HFFc6 (cell line): ENCODE measurements at regions not wholly inside any gene's neighbourhood (a gene's known extent, or its start where the extent isn't known, plus 50 kb on each side); places are given as distances from the start of the nearest gene placed in this dataset.

ENCODE experiments used
- DNase-seq: peaks from one replicate; pipeline ENCODE4 v3.0.0-alpha.2; 2018
- H3K27ac Mint-ChIP-seq: 2 replicates; pipeline ENCODE4 v1.8.0; 2020; ENCODE audit warnings: mild to moderate bottlenecking, mixed read lengths
- H3K27me3 Mint-ChIP-seq: 2 replicates; pipeline ENCODE4 v1.8.0; 2021; ENCODE audit warnings: mild to moderate bottlenecking, moderate library complexity, mixed read lengths; ENCODE audit not compliant: insufficient read depth
- H3K36me3 Mint-ChIP-seq: 2 replicates; pipeline ENCODE4 v1.8.0; 2021; ENCODE audit warnings: low read depth, mixed read lengths
- H3K4me1 Mint-ChIP-seq: 2 replicates; pipeline ENCODE4 v1.8.0; 2020; ENCODE audit warnings: low read depth, mixed read lengths
- H3K4me3 Mint-ChIP-seq: 2 replicates; pipeline ENCODE4 v1.8.0; 2020; ENCODE audit warnings: mild to moderate bottlenecking, moderate library complexity, mixed read lengths
- H3K9me3 Mint-ChIP-seq: 2 replicates; pipeline ENCODE4 v1.8.0; 2020; ENCODE audit warnings: mild to moderate bottlenecking, mixed read lengths
- CTCF ChIP-seq: fragments of 200-600 bp; sonication (generic); IDR thresholded peaks from 2 replicates; pipeline ENCODE4 v1.5.0; 2021; ENCODE audit warnings: antibody characterized with exemption, mild to moderate bottlenecking

GRCh38 chr12:58794859-58795258, 125.4 kb downstream of the LRIG3 start:
- H3K4me3 Mint-ChIP-seq = no peak overlapping the region
- TF ChIP-seq CTCF = no peak
- no peaks in the 10 kb centered on the region for H3K36me3 Mint-ChIP-seq
- no peak overlapping the region for H3K27ac Mint-ChIP-seq
- no peaks in the 10 kb centered on the region; the same call in 1 of the 2 replicates for H3K4me1 Mint-ChIP-seq
- DNase-seq = no peak
- no peaks in the 10 kb centered on the region for H3K9me3 Mint-ChIP-seq
- no peaks in the 10 kb centered on the region for H3K27me3 Mint-ChIP-seq

GRCh38 chr12:58795825-58796224, 124.5 kb downstream of the LRIG3 start:
- TF ChIP-seq CTCF = no peak
- H3K4me3 Mint-ChIP-seq = no peak overlapping the region
- no peak for DNase-seq
- H3K27ac Mint-ChIP-seq = no peak overlapping the region
- no peaks in the 10 kb centered on the region; the same call in 1 of the 2 replicates for H3K4me1 Mint-ChIP-seq
- no peaks in the 10 kb centered on the region for H3K36me3 Mint-ChIP-seq
- no peaks in the 10 kb centered on the region for H3K27me3 Mint-ChIP-seq
- no peaks in the 10 kb centered on the region for H3K9me3 Mint-ChIP-seq

- no peak for DNase-seq
- no peak overlapping the region for H3K4me3 Mint-ChIP-seq
- no peak overlapping the region for H3K27ac Mint-ChIP-seq
- H3K4me1 Mint-ChIP-seq = peaks cover 13% of the 10 kb centered on the region
- H3K9me3 Mint-ChIP-seq = no peaks in the 10 kb centered on the region
- no peak for TF ChIP-seq CTCF
- no peaks in the 10 kb centered on the region for H3K36me3 Mint-ChIP-seq
- no peaks in the 10 kb centered on the region for H3K27me3 Mint-ChIP-seq
These were observed 118.3 kb downstream of the LRIG3 start for GRCh38 chr12:58801986-58802385.

GRCh38 chr12:58803908-58804307, 116.4 kb downstream of the LRIG3 start:
- TF ChIP-seq CTCF = no peak
- Mint-ChIP-seq H3K36me3 (no peaks in the 10 kb centered on the region), H3K9me3 (no peaks in the 10 kb centered on the region), H3K4me1 (peaks cover 13% of the 10 kb centered on the region), H3K4me3 (no peak overlapping the region), H3K27ac (no peak overlapping the region), H3K27me3 (no peaks in the 10 kb centered on the region)
- DNase-seq = peak; percentile 59

- Mint-ChIP-seq H3K27ac (no peak overlapping the region), H3K4me3 (no peak overlapping the region), H3K4me1 (peaks cover 13% of the 10 kb centered on the region), H3K36me3 (no peaks in the 10 kb centered on the region), H3K9me3 (no peaks in the 10 kb centered on the region), H3K27me3 (no peaks in the 10 kb centered on the region)
- TF ChIP-seq CTCF = peak; percentile 60
- no peak for DNase-seq
These were observed 115.6 kb downstream of the LRIG3 start for GRCh38 chr12:58804749-58805148.

- TF ChIP-seq CTCF = no peak
- Mint-ChIP-seq H3K36me3 (no peaks in the 10 kb centered on the region), H3K9me3 (no peaks in the 10 kb centered on the region), H3K4me1 (peaks cover 16% of the 10 kb centered on the region), H3K27ac (no peak overlapping the region), H3K27me3 (no peaks in the 10 kb centered on the region), H3K4me3 (no peak overlapping the region)
- no peak for DNase-seq
These were observed 111.2 kb downstream of the LRIG3 start for GRCh38 chr12:58809064-58809607.
